ENCODE measurements at regions not wholly inside any gene's neighbourhood (a gene's known extent, or its start where the extent isn't known, plus 50 kb on each side); places are given as distances from the start of the nearest gene placed in this dataset.

DNA sequence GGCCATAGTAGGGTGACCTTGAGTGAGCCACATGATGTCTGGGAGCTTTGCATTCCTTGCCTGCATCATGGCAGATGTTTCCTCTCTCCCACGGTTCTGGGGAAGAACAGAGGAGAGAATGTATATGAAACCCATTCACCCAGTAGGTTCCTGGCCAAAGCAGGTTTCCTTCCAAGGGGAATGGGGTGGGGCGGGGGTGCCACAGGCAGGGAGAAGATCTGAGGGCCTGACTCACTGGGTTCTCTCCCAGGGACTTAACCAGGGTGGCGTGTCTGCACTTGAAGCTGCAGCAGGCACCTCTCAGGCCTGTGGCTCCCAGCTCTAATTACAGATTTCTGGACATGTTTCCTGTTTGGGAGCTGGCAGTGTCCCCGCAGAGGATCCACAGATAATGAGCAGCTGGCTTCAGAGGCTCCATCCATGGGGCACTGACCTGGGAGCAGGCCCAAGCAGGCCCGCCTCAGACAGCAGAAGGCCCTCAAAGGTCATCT is 50.2 kb upstream of the ZMIZ1 start:
- TF ChIP-seq CTCF (IDR thresholded peaks at IDR 0.05): no peak
- no peak for TF ChIP-seq POLR2A (IDR thresholded peaks at IDR 0.05)

All from testis (tissue), 2 donors.